ENCODE measurements at regions not wholly inside any gene's neighbourhood (a gene's known extent, or its start where the extent isn't known, plus 50 kb on each side); places are given as distances from the start of the nearest gene placed in this dataset.
"Not testable (repeated sequence)": the region's sequence is repeated elsewhere in the genome, so short reads cannot be mapped to it uniquely, and the experiment has no call there.

DNA sequence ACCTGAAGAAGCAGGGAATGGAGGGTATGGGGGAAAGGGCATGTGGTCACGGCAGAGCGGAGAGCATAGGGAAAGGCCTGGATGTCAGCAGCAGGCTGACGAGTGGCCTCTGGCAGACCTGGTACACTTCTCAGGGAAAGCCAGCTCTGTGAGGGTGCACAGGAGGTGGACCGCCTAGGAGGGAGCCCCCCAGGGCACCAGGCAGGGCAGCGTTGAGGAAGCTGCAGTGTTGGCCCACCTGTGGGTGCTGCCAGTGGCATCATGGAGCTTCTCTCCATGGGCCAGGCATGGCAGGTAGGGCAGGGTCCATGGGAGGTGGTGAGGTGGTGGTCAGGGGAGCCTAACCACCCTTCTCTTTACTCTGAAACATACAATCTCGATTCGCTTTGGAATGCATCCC is 143.0 kb upstream of the PITX1 start:
- DNase-seq, result no peak

DNA sequence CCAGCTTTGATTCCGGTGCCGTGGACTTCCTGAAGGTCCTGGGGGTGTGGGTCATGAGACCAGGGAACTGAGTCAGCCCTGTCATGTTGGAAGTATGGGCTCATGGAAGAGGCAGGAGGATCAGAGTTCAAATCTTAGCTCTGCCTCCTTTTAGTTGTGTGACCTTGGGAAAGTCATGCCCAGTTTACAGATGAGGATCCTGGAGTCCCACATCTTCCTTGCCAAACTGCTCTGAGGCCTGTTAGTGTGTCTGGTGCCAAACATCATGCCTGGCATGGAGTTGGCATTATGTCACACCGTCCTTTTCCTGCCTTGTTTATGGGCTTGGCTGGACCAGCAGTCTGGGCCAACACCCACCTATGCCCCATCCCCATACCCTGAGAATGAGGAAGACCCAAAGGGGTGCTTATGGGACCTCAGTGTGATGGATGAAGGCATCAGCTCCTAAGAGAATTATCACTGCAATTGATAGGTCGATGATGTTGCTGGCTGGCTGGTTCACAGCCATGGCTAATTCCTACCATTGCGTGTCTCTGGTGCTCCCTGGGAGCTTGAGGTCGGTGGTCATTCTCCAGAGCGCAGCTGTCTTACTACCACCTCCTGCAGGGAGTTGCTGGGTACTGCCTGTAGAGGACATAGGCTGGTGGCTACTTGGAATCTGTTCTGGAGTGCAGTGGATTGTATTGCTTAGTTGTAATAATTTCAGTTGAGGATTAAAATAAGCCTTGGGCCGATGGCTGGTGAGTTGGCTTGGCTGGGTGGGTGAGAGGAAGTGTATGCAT is 140.5 kb upstream of the PITX1 start:
- no peak for DNase-seq

DNA sequence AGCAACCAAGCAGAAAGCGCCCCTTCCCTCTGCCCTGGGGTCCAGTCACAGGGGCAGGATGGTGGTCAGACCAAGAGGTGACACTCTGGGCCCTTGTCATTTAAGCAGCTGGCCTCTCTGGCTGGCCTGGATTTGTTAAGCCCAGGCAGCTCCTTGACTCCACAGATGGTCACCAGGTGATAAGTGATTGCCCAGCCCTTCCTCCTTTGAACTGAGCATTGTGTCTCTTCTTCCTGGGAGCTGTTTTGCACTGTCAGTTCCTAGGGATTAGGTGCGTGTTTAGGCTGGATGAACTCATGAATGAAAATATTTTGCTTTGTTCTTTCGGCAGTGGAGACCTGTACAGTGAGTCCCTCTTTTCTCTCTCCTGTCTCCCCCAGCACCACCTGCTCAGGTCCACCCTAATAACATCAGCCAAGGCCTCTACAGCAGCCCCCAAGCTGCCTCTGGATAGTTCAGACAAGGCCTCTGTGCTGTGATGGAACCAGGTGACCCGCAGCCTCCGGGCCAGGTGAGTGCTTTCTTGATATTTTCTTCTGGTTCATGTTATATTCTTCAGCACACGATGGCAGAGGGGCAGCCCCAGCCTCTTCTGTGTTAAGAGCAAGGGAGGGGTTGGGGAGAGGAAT is 139.7 kb upstream of the PITX1 start:
- DNase-seq, result no peak

DNA sequence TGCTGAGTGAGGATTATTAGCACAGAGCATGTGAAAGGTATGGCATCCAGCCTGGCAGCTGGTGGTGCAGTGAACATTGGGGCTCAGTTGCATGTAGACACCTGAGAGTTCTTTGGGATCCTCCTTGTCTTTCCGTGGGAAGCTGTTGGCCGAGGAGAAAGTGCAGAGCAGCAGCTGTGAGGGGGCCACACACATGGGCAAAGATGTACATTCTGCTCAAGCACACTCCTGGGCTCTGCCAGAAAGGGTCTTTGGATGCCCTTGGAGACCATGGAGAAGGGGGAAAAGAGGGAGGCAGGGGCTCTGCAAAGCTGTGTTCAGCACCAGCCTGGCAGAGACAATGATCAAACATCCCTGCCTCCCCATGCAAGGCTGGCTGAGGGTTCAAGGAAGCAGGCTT is 138.7 kb upstream of the PITX1 start:
- DNase-seq, result no peak

DNA sequence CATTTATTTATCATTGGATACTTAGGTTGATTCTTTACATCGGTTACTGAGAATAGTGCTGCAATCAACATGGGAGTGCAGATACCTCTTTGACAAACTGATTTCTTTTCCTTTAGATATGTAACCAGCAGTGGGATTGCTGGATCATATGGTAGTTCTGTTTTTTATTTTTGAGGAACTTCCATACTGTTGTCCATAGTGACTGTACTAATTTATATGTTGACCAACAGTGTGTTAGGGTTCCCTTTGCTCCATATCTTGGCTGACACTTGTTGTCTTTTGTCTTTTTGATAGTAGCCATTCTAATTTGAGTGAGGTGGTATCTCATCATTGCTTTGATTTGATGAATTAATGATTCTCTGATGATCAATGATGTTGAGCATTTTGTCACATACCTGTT is 137.3 kb upstream of the PITX1 start:
- no peak for DNase-seq

DNA sequence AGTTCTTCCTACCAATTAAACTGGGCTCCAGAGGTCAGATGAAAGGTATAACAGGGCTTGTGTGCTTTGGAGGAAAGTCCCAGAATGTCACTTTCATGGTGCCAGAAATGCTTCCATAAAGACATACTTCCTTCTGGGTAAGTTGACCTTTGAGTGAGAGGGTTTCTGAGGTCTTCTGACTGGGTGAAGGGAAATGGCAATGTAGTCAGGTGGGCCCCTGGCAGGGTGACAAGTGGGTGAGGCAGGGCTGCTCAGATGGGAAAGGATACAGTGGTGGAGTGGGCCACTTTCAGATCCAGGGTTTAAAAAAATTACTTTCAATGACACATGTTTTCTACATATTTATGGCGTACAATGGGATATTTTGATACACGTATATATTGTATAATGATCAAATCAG is 136.5 kb upstream of the PITX1 start:
- DNase-seq, result no peak

DNA sequence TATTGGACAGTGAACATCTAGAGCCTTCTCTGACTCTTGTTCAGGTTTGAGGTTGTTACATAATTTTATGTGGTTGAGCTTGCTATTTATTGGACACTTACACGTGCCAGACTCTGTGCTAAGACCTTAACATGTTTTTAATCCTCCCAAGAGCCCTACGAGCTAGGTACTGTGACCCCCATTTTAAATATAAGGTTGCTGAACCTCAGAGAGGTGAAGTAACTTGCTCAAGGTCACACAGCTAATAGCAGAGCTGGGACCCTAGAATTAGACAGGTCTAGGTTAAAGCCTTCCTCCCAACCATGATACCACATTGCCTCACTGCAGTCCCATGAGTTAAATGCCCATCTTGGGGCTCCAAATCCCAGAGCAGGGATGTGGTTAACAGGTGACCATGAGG is 135.7 kb upstream of the PITX1 start:
- DNase-seq, result no peak

DNA sequence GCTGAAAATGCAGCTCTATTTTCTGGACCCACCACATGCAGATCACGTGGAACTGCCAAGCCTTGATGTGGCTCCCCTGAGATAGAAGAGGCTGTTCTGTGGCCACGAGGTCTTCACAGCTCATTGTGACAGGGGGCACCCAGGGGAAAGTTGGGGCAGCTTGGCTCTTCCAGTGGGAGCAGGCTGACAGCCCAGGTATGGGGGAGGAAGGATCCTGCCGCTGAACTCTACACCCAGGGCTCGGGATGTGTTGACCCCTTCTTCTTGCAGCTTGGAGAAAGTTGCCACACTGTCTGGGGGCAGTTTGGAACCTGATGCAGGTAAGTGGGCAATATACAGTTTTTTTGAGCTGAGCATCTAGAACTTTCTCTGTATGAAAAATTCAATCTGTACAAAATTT is 133.6 kb upstream of the PITX1 start:
- no peak for DNase-seq

DNA sequence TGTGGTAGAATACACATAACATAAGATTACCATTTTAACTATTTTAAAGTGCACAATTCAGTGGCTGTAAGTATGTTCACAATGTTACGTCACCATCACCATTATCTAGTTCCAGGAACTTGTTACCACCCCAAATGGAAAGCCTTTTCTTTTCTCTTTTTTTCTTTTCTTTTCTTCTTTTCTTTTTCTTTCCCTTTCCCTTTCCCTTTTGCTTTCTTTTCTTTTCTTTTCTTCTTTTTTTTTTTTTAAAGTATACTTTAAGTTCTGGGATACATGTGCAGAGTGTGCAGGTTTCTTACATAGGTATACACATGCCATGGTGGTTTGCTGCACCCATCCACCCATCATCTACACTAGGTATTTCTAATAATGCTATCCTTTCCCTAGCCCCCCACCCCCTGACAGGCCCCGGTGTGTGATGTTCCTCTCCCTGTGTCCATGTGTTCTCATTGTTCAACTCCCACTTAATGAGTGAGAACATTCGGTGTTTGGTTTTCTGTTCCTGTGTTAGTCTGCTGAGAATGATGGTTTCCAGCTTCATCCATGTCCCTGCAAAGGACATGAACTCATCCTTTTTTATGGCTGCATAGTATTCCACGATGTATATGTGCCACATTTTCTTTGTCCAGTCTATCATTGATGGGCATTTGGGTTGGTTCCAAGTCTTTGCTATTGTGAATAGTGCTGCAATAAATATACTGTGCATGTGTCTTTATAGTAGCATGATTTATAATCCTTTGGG is 131.0 kb upstream of the PITX1 start:
- DNase-seq, result not testable (repeated sequence)

DNA sequence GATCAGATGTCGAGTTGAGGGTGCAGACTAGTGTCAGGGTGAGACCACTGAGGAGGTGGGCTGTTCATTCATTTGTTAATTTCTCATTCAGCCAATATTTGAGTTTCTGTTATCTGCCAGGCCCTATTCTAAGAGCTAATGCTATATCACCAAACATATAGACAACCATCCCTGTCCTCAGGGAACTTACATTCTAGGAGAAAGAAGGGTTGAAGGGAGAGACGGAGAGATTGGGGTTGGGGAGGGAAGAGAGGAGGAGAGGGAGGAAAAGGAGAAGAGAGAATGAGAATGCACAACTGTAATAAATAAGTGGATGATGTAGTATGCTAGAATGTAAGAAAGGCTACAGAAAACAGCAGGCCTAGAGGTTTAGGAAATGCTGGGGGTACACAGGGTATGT is 129.9 kb upstream of the PITX1 start:
- DNase-seq, result no peak

DNA sequence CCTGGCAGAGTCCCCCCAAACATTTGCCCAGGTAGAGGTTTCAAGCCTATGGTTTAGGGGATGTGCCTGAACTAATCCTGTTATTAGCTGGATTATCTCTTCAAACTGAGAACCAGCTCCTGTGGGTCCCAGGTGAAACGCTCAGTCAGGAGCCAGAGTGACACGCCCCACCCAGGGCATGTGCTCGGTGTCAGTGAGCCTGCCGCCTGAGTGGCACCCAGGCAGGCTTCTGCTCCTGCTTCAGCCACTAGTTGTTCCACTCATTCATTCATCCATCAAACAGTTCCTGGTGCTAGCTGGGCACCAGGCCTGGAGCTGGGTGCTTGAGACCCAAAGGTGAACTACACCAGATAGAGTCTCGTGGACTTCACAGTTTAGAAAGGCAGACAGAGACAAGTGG is 129.4 kb upstream of the PITX1 start:
- DNase-seq, result no peak

DNA sequence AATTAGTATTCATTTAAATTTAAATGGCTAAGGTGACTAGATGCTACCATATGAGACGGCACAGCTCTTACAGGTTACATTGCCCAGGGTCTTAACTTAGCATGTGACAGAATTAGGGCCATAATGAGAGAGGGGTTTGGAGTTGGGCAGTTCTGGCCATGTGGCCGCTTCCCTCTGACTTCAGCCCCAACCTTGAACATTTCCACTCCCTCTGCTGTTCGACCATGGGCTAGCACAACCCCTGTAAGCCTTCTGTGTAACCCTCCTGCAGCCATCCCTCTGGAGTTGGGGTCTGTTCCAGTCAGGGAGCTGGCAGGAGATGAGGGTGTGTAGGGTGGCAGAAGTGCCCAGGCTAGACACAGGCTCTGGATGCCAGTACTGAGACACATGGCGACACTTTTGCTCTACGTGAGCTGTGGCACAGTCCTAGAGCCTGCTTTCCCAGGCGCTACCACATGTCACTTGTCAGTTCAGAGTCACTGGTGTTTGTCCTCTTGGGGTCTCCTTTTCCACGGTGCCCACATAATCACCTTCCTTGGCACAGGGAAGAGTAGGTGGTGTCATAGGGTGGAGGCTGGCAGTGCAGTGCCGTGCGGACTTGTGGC is 128.7 kb upstream of the PITX1 start:
- DNase-seq, result no peak

DNA sequence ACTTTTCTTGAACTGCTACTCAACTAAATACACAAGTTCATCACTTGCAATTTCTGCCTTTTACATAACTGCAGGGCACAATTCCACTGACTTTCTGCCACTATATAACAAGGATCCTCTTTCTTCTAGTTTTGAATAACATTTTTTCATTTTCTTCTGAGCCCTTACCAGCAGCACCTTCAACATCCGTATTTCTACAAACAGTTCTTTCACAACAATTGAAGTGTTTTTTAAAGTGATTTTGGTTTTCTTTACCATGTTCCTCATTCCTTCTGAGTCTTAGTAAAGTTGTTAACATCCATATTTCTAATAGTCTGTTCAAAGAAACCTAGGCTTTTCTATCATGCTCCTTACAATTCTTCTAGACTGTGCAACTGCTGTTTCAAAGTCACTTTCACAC is 127.2 kb upstream of the PITX1 start:
- DNase-seq, result no peak

DNA sequence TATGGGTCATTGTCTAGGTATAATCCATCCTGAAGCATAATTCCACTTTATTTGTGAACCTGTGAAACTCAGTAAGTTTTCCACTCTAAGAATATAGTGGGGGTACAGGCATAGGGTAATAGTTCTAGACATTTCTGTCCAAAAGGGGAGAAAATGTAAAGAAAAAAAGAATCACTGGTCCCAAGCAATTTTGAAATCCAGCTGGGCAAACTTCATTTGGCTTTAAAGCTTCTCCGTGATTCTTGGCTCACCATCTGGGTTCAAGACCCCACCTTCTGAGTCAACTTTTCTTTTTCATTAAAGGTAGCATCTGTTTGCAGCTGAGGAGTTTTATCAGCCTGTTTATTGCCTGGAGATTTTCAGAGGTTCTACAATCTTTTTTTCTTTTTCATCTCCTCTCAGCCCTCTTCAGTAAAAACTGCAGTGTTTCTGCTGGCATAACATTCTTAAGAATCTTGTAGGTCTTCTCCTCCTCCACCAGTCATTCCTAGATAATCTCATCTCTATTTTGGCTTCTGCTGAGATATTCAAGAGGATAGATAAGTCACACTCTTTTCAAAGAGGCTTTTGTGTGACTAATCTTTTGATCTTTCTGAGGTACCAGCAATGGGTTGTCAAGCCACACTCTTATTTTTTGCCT is 126.1 kb upstream of the PITX1 start:
- no peak for DNase-seq

DNA sequence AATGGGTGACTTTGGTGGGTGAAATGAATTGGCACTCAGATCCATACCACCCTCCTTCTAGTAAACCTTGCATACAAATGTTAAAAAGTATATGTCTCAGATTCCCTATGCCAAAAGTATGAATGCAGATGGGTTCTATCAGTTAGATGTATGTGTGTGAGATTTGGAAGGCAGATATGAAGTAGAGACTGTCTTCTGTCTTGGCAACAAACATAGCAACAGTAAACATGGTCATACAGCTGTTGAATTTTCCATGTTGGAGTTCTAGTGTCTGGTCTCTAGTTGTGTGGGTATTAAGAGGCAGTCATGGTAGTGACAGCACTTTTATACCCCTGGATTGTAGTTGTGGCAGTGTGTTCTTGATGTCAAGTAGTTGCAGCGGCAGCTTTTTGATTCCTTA is 125.6 kb upstream of the PITX1 start:
- DNase-seq, result no peak

DNA sequence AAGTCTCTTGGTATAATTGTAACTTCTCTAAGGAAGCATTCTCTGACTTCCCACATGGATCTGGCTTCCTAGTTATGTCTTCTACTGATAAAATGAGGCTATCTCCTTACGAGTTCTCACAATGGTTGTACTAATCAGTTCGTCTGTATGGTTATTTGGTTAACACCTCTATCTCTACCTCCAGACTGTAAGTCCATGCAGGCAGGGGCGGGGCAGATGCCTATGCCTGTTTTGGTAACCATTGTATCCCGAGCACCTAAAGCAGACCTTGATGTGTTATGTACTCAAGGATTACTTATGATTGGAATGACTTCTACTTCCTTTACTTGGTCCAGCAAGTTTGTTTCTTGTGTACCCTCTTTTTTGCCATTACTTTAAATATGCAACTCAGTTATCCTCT is 125.0 kb upstream of the PITX1 start:
- DNase-seq, result no peak

DNA sequence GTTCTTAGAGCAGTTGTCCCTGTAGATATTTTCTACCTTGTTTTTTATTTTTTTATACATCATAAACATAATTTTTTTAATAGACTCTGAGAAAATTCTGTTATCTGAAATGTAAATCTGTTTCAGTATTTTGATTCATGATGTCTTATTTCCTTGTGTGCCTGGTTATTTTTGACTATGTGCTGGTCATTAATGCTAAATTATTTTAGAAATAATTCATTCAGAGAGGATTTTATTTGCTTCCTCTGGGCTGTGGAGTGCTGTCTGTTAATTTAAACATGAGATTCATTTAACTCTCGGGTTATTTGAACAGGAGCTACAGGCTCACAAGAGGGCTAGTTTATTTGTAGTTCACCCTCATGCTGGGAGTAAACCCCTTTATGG is 124.3 kb upstream of the PITX1 start:
- DNase-seq, result no peak

DNA sequence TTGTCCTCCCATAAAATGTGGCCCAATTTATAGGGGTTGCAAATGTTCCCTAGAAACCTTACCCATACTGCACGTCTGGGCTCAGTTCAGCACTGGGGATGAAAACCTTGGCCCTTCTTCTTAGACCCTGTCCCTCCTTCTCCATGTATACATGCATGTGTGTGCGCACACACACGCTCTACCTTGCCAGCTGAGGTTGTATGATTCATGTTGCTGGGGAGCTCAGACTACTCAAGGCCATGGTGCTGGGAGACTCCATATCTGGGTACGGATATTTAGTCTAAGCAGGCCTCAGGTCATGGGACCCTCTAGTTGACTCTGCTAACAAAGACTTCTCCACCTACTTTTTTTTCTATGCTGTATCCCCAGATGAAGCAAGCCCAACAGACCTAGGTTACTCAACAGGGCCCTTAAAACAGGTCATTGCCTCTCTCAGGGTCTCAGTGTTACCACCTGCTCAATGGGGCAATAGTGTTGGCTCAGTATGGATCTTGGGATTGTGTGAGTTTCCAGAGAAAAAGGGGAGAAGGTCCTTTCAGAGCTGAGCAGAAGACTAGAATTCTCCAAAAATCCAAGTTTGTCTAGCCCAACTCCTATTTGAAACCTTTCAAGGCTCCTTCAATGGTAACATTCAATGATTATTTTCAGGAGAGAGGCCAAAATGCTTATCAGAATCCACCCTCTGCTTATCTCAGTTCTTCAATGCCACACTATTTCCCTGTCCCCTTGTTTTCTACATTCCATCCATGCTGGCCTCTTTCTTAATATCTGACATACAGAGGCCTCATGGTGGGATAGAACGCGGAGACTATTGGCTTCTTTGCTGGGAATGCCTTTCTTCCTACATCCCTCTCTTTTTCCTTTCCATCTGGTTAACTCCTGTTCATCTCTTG is 123.6 kb upstream of the PITX1 start:
- DNase-seq, result no peak

DNA sequence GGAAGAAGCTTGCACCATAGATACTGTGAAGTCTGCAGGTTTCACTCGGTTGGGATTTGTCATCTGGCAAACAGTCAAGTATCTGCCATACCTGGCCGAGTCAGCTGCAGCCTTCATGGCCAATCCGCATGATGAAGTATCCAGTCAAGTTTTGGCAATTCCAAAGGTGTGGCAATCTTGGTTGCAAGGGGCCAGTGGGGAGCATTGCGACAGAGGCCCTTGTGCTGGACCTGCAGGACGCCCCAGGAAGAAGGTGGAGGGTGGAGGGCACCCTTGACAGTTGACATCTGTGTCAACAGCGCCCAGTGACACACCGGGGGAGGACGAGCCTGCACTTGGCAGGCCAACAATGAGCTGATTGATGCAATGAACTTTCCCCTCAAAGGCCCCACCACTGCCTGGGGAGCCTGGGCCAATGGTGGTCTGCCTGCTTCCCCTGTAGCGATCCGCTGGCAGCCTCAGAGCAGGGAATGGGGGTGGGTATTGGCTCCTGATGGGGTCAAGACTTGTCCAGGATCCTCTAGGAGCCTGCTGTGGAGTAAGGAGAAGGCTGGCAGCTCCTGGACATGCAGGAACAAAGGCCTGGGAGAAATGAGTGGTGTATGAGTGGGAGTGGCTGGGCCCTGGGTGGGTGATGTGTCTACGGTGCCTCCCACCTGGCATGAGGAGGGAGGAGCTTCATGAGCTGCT is 122.8 kb upstream of the PITX1 start:
- no peak for DNase-seq

DNA sequence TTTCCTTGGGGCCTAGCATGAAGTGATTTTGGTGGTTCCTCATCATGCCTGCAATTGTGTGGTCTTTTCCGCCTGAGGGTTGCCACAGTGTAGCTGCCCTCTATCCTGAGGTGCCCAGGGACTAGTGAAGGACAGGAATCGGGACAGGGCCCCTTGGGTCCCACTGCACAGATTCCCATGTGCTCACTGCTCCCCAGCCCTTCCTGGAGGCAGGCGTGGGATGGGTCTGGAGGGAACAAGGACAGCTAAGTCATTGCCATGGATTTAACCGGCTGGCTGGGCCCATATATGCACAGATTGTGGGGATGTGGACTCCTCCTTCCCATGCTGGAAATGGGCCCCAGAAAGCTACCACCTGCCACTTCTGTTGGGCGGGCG is 122.3 kb upstream of the PITX1 start:
- DNase-seq, result no peak

DNA sequence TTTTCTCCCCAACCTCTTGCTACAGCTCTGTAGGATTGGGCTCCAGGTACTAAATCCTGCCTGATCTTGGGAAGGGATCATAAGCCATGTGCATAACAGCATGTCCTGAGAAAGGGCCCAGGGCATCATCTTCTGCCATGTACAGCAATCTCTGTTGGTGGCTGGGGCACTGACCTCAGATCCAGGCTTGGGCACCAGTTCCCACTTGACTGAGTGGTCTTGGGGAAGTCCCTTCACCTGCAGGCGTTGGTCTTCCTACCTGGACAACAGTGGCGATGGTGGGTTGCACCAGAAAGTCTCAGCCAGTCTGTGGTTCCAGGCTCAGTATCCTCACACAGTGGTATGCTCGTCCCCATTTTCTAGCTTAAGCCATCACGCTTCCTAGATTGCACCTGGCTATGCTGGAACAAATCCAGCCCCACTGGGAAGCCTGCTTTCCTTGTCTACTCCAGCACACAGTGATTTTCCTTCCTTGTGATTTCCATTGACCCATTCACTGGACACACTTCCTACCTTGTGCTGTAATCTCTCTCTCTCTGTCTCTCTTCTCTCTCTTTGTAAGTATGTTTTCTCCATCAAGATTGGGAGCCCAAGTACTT is 121.7 kb upstream of the PITX1 start:
- DNase-seq, result no peak

Measured in stimulated activated CD8-positive, alpha-beta memory T cell treated with anti-CD3 and anti-CD28 coated beads, Interleukin-4, amount 100 ng/mL, for 48 hours (primary cell).